H1 (cell line): ENCODE measurements at regions not wholly inside any gene's neighbourhood (a gene's known extent, or its start where the extent isn't known, plus 50 kb on each side); places are given as distances from the start of the nearest gene placed in this dataset.

ENCODE experiments used
- GTF2F1 ChIP-seq: IDR thresholded peaks from 2 replicates; pipeline ENCODE4 v1.6.1; 2012; ENCODE audit warnings: low read depth, low read length, improper control_type of control experiment, borderline replicate concordance
- RBBP5 ChIP-seq: IDR thresholded peaks from 2 replicates; pipeline ENCODE4 v1.7.1; 2012; ENCODE audit warnings: low read depth, mild to moderate bottlenecking, inconsistent platforms, low read length, moderate library complexity, borderline replicate concordance
- RXRA ChIP-seq: IDR thresholded peaks from 2 replicates; pipeline ENCODE4 v1.6.1; 2011; ENCODE audit warnings: low read depth, mild to moderate bottlenecking, low read length, moderate library complexity; ENCODE audit not compliant: insufficient read depth
- SRF ChIP-seq: IDR thresholded peaks from 2 replicates; pipeline ENCODE4 v1.6.1; 2011; ENCODE audit warnings: mild to moderate bottlenecking, low read depth, low read length, moderate library complexity

GRCh38 chr6:14571001-14571400, 453.4 kb downstream of the CD83 start (continued):
- TF ChIP-seq RXRA (no peak), GTF2F1 (no peak), SRF (no peak), RBBP5 (no peak)
